BE2C (cell line): ENCODE measurements at regions not wholly inside any gene's neighbourhood (a gene's known extent, or its start where the extent isn't known, plus 50 kb on each side); places are given as distances from the start of the nearest gene placed in this dataset.

Source experiments
- DNase-seq: peaks from one replicate; pipeline ENCODE4 v3.0.0-alpha.2; 2020
- H3K27me3 ChIP-seq: fragments of 250-450 bp; sonication (Bioruptor Pico); 2 replicates; pipeline ENCODE4 v1.5.1; 2020; ENCODE audit warnings: mild to moderate bottlenecking
- H3K36me3 ChIP-seq: fragments of 250-450 bp; sonication (Bioruptor Pico); 2 replicates; pipeline ENCODE4 v1.5.1; 2020; ENCODE audit warnings: mild to moderate bottlenecking
- H3K4me1 ChIP-seq: fragments of 250-450 bp; sonication (Bioruptor Pico); 2 replicates; pipeline ENCODE4 v1.5.1; 2020
- H3K4me3 ChIP-seq: 2 replicates; pipeline ENCODE4 v1.5.1; 2011; ENCODE audit warnings: low read depth, low read length
- H3K9me3 ChIP-seq: fragments of 250-450 bp; sonication (Bioruptor Pico); 2 replicates; pipeline ENCODE4 v1.5.1; 2020
- CTCF ChIP-seq: IDR thresholded peaks from 2 replicates; pipeline ENCODE4 v1.5.1; 2012; ENCODE audit warnings: mild to moderate bottlenecking, low read depth, low read length

- no peak for DNase-seq
- H3K4me3 ChIP-seq = no peak overlapping the region
- no peak for TF ChIP-seq CTCF
- no peaks in the 10 kb centered on the region for H3K4me1 ChIP-seq
- no peaks in the 10 kb centered on the region for H3K27me3 ChIP-seq
- no peaks in the 10 kb centered on the region for H3K9me3 ChIP-seq
- H3K36me3 ChIP-seq = no peaks in the 10 kb centered on the region
Measured at GRCh38 chr1:172863031-172863430, 187.7 kb downstream of the TNFSF18 start.

- no peaks in the 10 kb centered on the region for H3K36me3 ChIP-seq
- DNase-seq = no peak
- no peaks in the 10 kb centered on the region for H3K4me1 ChIP-seq
- H3K27me3 ChIP-seq = no peaks in the 10 kb centered on the region
- H3K4me3 ChIP-seq = no peak overlapping the region
- no peak for TF ChIP-seq CTCF
- no peaks in the 10 kb centered on the region for H3K9me3 ChIP-seq
Measured at GRCh38 chr1:172867216-172867818, 183.4 kb downstream of the TNFSF18 start.

- H3K4me1 ChIP-seq = no peaks in the 10 kb centered on the region
- H3K4me3 ChIP-seq = no peak overlapping the region
- TF ChIP-seq CTCF = no peak
- H3K36me3 ChIP-seq = no peaks in the 10 kb centered on the region
- no peaks in the 10 kb centered on the region for H3K27me3 ChIP-seq
- no peaks in the 10 kb centered on the region for H3K9me3 ChIP-seq
- DNase-seq = no peak
Measured at GRCh38 chr1:172870901-172871606, 179.7 kb downstream of the TNFSF18 start.

- no peak for DNase-seq
- no peaks in the 10 kb centered on the region for H3K4me1 ChIP-seq
- no peak for TF ChIP-seq CTCF
Measured at GRCh38 chr1:172874950-172875349, 175.8 kb downstream of the TNFSF18 start.

GRCh38 chr1:172875892-172876291 is 174.8 kb downstream of the TNFSF18 start:
- Histone ChIP-seq H3K9me3 (no peaks in the 10 kb centered on the region), H3K36me3 (no peaks in the 10 kb centered on the region), H3K4me3 (no peak overlapping the region), H3K4me1 (no peaks in the 10 kb centered on the region), H3K27me3 (no peaks in the 10 kb centered on the region)
- no peak for TF ChIP-seq CTCF
- DNase-seq = no peak

More at GRCh38 chr1:172874950-172875349, 175.8 kb downstream of the TNFSF18 start:
- H3K9me3 ChIP-seq = no peaks in the 10 kb centered on the region
- H3K27me3 ChIP-seq = no peaks in the 10 kb centered on the region
- H3K36me3 ChIP-seq = no peaks in the 10 kb centered on the region
- no peak overlapping the region for H3K4me3 ChIP-seq

- DNase-seq = no peak
- H3K36me3 ChIP-seq = no peaks in the 10 kb centered on the region
- no peaks in the 10 kb centered on the region for H3K27me3 ChIP-seq
- H3K4me1 ChIP-seq = no peaks in the 10 kb centered on the region; the same call in 1 of the 2 replicates
- H3K9me3 ChIP-seq = no peaks in the 10 kb centered on the region
- no peak for TF ChIP-seq CTCF
- H3K4me3 ChIP-seq = no peak overlapping the region
Measured at GRCh38 chr1:172882385-172882784, 168.4 kb downstream of the TNFSF18 start.
